Right atrium auricular region (tissue), 2 donors: ENCODE measurements at regions not wholly inside any gene's neighbourhood (a gene's known extent, or its start where the extent isn't known, plus 50 kb on each side); places are given as distances from the start of the nearest gene placed in this dataset.

Experiments
- DNase-seq: peaks from one replicate; pipeline ENCODE4 v3.0.0-alpha.2; 2019; ENCODE audit warnings: low spot score
- H3K27ac ChIP-seq, 2 donors: fragments of 200-600 bp; sonication (generic); 1 replicate in 1 of 2; 2 replicates in 1 of 2; pipeline ENCODE4 v1.5.1; 2016 to 2019
- H3K27me3 ChIP-seq, 2 donors: fragments of 200-600 bp; sonication (generic); one replicate each; pipeline versions ENCODE4 v1.5.1 to v1.6.0; 2017 to 2019
- H3K36me3 ChIP-seq: fragments of 200-600 bp; sonication (generic); one replicate; pipeline ENCODE4 v1.5.1; 2016
- H3K4me1 ChIP-seq, 2 donors: fragments of 200-600 bp; sonication (generic); one replicate each; pipeline versions ENCODE4 v1.5.1 to v1.6.0; 2017 to 2019
- H3K4me3 ChIP-seq, 2 donors: fragments of 200-600 bp; sonication (generic); 1 replicate in 1 of 2; 2 replicates in 1 of 2; pipeline ENCODE4 v1.5.1; 2017 to 2019; ENCODE audit warnings: mild to moderate bottlenecking in 1 of 2, moderate library complexity in 1 of 2
- H3K9me3 ChIP-seq, 2 donors: fragments of 200-600 bp; sonication (generic); one replicate each; pipeline ENCODE4 v1.5.1; 2019
- TF ChIP-seq, protein P1 (sequence below), 2 donors: fragments of 200-600 bp; sonication (generic); IDR thresholded peaks; one replicate each; pipeline ENCODE4 v1.5.1; 2019; ENCODE audit warnings: antibody characterized with exemption in 2 of 2

DNA sequence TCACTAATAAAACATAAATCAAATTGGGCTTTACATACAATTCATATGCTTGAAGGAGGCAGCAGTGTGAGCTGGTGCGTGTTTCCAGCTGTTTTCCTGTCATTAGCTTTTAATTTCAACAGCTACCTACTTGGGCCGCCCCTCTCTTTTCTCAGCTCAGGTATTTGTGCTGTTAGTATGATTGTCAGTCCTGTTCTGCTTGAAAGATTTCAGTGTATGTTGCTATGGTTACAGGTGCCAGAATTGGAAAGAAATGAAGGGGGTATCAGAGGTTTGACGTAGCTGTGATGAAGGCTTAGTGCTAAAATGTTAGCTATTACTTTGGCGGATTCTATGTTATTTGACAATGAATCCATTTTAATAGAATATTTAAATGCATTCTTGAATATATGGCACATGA is 440.3 kb downstream of the ZIC3 start:
- Histone ChIP-seq H3K27ac (no peak overlapping the region), H3K27me3 (no peaks in the 10 kb centered on the region), H3K36me3 (no peaks in the 10 kb centered on the region), H3K4me1 (no peaks in the 10 kb centered on the region), H3K9me3 (no peaks in the 10 kb centered on the region), H3K4me3 (no peak overlapping the region)
- DNase-seq = no peak
- TF ChIP-seq, protein P1, sequence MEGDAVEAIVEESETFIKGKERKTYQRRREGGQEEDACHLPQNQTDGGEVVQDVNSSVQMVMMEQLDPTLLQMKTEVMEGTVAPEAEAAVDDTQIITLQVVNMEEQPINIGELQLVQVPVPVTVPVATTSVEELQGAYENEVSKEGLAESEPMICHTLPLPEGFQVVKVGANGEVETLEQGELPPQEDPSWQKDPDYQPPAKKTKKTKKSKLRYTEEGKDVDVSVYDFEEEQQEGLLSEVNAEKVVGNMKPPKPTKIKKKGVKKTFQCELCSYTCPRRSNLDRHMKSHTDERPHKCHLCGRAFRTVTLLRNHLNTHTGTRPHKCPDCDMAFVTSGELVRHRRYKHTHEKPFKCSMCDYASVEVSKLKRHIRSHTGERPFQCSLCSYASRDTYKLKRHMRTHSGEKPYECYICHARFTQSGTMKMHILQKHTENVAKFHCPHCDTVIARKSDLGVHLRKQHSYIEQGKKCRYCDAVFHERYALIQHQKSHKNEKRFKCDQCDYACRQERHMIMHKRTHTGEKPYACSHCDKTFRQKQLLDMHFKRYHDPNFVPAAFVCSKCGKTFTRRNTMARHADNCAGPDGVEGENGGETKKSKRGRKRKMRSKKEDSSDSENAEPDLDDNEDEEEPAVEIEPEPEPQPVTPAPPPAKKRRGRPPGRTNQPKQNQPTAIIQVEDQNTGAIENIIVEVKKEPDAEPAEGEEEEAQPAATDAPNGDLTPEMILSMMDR (IDR thresholded peaks at IDR 0.05) = no peak

DNA sequence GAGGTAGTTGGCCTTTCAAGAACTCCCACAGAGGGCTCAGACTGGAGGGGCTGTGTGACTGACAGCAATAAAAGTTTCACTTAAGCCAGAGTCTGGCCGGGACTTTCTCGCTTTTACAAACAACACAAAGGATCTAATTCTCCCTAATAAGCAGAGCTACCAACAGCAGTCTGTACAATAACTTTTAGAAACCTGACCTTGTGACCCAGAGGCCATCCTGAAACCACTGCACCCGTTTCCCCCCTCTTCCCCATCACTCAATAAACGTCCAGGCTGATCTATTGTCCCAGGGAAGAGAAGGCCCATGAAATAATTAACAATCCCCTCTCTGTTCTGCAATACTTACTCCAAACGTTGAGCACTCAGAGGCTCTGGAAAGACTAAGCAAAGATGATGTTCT is 442.4 kb downstream of the ZIC3 start:
- Histone ChIP-seq H3K9me3 (no peaks in the 10 kb centered on the region), H3K27ac (no peak overlapping the region), H3K36me3 (no peaks in the 10 kb centered on the region), H3K4me1 (no peaks in the 10 kb centered on the region), H3K27me3 (no peaks in the 10 kb centered on the region), H3K4me3 (no peak overlapping the region)
- TF ChIP-seq, protein P1 (IDR thresholded peaks at IDR 0.05) = no peak
- DNase-seq = no peak

DNA sequence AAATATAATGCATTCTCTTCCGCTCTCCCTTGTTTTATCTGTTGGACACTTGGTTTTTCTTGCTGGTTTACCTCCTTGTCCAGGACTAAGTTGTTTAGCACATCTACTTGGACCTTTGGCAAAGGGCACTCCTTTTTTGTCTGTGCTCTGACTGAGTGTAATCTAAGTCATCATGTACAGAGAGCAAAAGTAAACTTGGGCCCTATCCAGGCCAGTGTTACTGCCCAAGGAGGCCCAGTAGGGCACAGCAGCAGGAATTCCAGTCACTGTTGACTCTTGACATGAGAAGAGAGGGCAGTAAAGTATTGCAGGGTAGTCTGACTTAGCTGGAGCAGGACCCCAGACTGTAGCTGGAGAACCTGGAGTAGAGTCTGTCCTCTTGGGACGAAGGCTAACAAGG is 445.5 kb downstream of the ZIC3 start:
- Histone ChIP-seq H3K4me1 (no peaks in the 10 kb centered on the region), H3K36me3 (no peaks in the 10 kb centered on the region), H3K27ac (no peak overlapping the region), H3K27me3 (no peaks in the 10 kb centered on the region), H3K4me3 (no peak overlapping the region), H3K9me3 (no peaks in the 10 kb centered on the region)
- DNase-seq = no peak
- TF ChIP-seq, protein P1 (IDR thresholded peaks at IDR 0.05) = no peak

DNA sequence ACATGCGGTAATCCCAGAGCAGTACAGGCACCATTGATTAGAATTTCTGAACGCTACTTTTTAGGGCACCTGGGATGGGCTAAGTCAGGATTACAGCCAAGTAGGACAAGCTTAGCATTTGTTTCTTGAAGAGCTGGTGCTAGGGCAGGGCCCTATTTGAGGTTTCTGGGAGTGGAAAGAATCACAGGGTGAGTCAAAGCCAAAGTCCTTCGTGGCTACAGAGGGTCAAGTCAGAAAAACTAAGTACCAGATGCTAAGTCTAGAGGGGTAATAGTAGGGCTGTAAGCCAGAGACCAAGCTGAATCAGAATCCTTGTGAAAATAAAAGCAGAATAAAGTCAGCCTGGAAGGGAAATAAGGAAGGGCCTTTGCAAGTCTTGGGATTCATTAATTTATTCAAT is 448.6 kb downstream of the ZIC3 start:
- no peak overlapping the region for H3K4me3 ChIP-seq
- no peak for DNase-seq
- no peaks in the 10 kb centered on the region for H3K9me3 ChIP-seq
- TF ChIP-seq, protein P1 (IDR thresholded peaks at IDR 0.05) = no peak
- no peaks in the 10 kb centered on the region for H3K36me3 ChIP-seq
- H3K27ac ChIP-seq = no peak overlapping the region
- H3K4me1 ChIP-seq = no peaks in the 10 kb centered on the region
- no peaks in the 10 kb centered on the region for H3K27me3 ChIP-seq

DNA sequence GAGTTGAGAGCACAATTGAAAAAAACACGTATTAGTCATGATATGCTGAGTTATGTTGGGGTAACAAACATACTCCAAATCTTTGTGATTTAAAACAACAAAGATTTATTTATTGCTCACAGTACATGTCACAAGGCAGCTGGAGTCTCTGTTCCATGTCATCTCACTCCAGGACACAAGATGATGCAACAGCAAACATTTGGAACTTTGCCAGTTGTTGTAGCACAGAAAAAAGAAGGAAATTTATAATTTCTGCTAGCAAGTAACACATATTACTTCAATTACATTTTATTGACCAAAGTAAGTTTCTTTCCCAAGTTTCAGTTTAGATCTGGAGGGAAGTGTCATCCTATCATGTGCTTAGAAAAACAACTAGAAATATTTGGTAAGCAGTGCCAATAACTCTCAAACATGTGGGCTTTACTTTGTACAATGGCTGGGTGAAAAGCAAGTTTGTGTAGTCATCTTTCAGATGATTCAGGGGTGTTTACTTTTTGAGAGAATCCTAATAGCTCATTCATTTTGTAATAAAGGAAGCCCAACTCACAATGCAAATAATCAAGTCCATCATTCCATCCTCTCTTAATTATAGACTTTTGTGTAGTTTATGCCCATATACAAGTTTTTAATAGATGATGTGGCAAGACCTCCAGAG is 452.3 kb downstream of the ZIC3 start:
- Histone ChIP-seq H3K4me3 (no peak overlapping the region), H3K27ac (no peak overlapping the region), H3K27me3 (no peaks in the 10 kb centered on the region), H3K4me1 (no peaks in the 10 kb centered on the region), H3K36me3 (no peaks in the 10 kb centered on the region), H3K9me3 (no peaks in the 10 kb centered on the region)
- DNase-seq = no peak
- TF ChIP-seq, protein P1 (IDR thresholded peaks at IDR 0.05) = no peak

DNA sequence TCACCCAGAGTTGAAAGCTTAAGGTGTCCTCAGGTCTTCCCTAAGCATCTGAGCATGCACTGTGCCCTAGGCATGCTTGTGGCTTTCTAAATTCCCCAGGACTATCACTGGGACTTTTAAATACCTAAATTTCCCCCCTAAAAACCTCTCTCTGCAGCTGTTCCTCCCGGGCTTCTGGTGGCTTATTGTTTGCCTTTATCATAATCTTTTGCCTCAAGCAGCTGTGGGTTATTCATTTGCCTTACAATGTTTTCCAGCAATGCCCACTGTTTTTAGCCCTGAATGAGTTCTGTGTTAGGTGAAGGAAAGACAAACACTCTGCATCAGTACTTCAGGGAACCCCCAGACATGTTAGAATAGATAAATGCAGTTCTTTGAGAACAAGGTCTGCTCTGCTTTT is 455.0 kb downstream of the ZIC3 start:
- Histone ChIP-seq H3K4me1 (no peaks in the 10 kb centered on the region), H3K27ac (no peak overlapping the region), H3K9me3 (no peaks in the 10 kb centered on the region), H3K4me3 (no peak overlapping the region), H3K27me3 (no peaks in the 10 kb centered on the region), H3K36me3 (no peaks in the 10 kb centered on the region)
- DNase-seq = no peak
- TF ChIP-seq, protein P1 (IDR thresholded peaks at IDR 0.05) = no peak
